ENCODE measurements at regions not wholly inside any gene's neighbourhood (a gene's known extent, or its start where the extent isn't known, plus 50 kb on each side); places are given as distances from the start of the nearest gene placed in this dataset.
"Not testable (repeated sequence)": the region's sequence is repeated elsewhere in the genome, so short reads cannot be mapped to it uniquely, and the experiment has no call there.

DNA sequence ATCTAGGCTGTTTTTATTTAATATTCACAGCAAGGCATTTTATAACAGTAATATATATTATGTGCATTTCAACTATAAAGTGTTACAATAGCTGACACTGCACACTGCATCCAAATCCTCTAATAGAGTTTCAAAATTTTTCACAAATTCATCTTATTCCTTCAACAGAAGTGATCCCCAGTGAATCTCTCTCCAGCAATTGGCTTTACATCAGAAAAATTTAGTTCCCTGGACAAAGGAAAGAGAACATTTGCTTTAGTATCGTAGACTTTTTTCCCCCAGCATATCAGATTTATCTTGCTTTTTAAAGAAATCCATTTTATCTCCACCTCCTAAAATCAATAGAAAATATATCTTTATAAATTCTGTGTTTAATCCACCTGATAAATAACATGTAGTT lies 868.6 kb downstream of the TBL1XR1 start:
- CTCF ChIA-PET, result no interaction called here
- no peak overlapping the region for H3K4me3 ChIP-seq (ENCODE audit: low read depth, low read length, poor library complexity, severe bottlenecking)

DNA sequence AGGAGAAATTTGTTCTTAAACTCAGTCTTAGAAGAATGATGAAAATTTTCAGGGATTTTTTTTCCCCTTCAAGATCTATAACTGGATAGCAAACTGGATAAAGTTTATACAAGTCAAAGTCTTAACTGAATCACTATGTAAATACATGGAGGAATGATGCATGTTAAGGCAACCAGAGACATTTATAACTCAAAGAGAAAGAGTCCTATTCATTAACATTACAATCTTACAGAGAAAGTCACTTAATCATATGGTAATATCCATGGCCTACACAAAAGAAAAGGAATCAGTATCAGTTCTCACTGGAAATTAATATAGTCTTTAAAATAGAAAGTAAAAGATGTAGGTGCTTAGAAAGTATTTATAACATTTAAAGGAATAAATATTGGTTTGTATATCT lies 869.1 kb downstream of the TBL1XR1 start:
- no peak for DNase-seq (ENCODE audit: low spot score)
- BruUV-seq (replicated peaks), result no TSS peak
- Histone ChIP-seq H3K27ac (ENCODE audit: low read depth, low read length, poor library complexity, severe bottlenecking) (no peak overlapping the region), H3K4me3 (ENCODE audit: low read depth, low read length, poor library complexity, severe bottlenecking) (no peak overlapping the region), H3K4me1 (ENCODE audit: insufficient read depth, low read length, poor library complexity, severe bottlenecking) (no peaks in the 10 kb centered on the region), H3K27me3 (replicated peaks; ENCODE audit: insufficient read depth, low read depth, low read length, poor library complexity) (no peaks in the 10 kb centered on the region), H3K9me3 (ENCODE audit: low read depth, low read length, poor library complexity, severe bottlenecking) (no peaks in the 10 kb centered on the region), H3K36me3 (ENCODE audit: insufficient read depth, low read length, poor library complexity, severe bottlenecking) (no peaks in the 10 kb centered on the region)
- TF ChIP-seq EZH2 (IDR thresholded peaks at IDR 0.05; ENCODE audit: borderline replicate concordance, low read depth, low read length, poor library complexity, severe bottlenecking), result no peak
- TF ChIP-seq, protein P1, sequence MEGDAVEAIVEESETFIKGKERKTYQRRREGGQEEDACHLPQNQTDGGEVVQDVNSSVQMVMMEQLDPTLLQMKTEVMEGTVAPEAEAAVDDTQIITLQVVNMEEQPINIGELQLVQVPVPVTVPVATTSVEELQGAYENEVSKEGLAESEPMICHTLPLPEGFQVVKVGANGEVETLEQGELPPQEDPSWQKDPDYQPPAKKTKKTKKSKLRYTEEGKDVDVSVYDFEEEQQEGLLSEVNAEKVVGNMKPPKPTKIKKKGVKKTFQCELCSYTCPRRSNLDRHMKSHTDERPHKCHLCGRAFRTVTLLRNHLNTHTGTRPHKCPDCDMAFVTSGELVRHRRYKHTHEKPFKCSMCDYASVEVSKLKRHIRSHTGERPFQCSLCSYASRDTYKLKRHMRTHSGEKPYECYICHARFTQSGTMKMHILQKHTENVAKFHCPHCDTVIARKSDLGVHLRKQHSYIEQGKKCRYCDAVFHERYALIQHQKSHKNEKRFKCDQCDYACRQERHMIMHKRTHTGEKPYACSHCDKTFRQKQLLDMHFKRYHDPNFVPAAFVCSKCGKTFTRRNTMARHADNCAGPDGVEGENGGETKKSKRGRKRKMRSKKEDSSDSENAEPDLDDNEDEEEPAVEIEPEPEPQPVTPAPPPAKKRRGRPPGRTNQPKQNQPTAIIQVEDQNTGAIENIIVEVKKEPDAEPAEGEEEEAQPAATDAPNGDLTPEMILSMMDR (conservative IDR thresholded peaks at IDR 0.05; ENCODE audit: low read depth, low read length), result no peak
- intact Hi-C loops (cut with micrococcal nuclease; ENCODE audit: unreplicated experiment), result no loop called here
- ChIA-PET POLR2A (ENCODE audit: low non-redundant PET) (no interaction called here), CTCF (no interaction called here)

More for the DNA sequence above, 868.6 kb downstream of the TBL1XR1 start:
- TF ChIP-seq EZH2 (IDR thresholded peaks at IDR 0.05; ENCODE audit: borderline replicate concordance, low read depth, low read length, poor library complexity, severe bottlenecking), result no peak
- TF ChIP-seq, protein P1 (conservative IDR thresholded peaks at IDR 0.05; ENCODE audit: low read depth, low read length), result no peak
- no peak for DNase-seq (ENCODE audit: low spot score)
- no peaks in the 10 kb centered on the region for H3K27me3 ChIP-seq (replicated peaks; ENCODE audit: insufficient read depth, low read depth, low read length, poor library complexity)
- intact Hi-C loops (cut with micrococcal nuclease; ENCODE audit: unreplicated experiment), result no loop called here
- no TSS peak for BruUV-seq (replicated peaks)
- H3K36me3 ChIP-seq (ENCODE audit: insufficient read depth, low read length, poor library complexity, severe bottlenecking), result no peaks in the 10 kb centered on the region
- POLR2A ChIA-PET (ENCODE audit: low non-redundant PET), result no interaction called here
- H3K9me3 ChIP-seq (ENCODE audit: low read depth, low read length, poor library complexity, severe bottlenecking), result no peaks in the 10 kb centered on the region
- H3K4me1 ChIP-seq (ENCODE audit: insufficient read depth, low read length, poor library complexity, severe bottlenecking), result no peaks in the 10 kb centered on the region
- H3K27ac ChIP-seq (ENCODE audit: low read depth, low read length, poor library complexity, severe bottlenecking), result no peak overlapping the region

DNA sequence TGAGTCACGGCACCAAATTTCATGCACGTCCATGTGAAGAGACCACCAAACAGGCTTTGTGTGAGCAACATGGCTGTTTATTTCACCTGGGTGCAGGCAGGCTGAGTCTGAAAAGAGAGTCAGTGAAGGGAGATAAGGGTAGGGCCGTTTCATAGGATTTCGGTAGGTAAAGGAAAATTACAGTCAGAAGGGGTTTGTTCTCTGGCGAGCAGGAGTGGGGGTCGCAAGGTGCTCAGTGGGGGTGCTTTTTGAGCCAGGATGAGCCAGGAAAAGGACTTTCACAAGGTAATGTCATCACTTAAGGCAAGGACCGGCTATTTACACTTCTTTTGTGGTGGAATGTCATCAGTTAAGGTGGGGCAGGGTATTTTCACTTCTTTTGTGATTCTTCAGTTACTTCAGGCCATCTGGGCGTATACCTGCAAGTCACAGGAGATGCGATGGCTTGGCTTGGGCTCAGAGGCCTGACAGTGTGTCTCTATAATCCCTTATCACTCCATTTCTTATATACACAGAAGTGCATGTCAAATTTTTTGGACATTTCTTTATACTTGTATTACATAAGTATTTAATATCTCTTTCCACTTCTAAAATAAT lies 870.3 kb downstream of the TBL1XR1 start:
- H3K27me3 ChIP-seq (replicated peaks; ENCODE audit: insufficient read depth, low read depth, low read length, poor library complexity); CTCF ChIA-PET; POLR2A ChIA-PET (ENCODE audit: low non-redundant PET); H3K9me3 ChIP-seq (ENCODE audit: low read depth, low read length, poor library complexity, severe bottlenecking); H3K36me3 ChIP-seq (ENCODE audit: insufficient read depth, low read length, poor library complexity, severe bottlenecking); DNase-seq (ENCODE audit: low spot score); BruUV-seq (replicated peaks); H3K4me3 ChIP-seq (ENCODE audit: low read depth, low read length, poor library complexity, severe bottlenecking); intact Hi-C loops (cut with micrococcal nuclease; ENCODE audit: unreplicated experiment); H3K27ac ChIP-seq (ENCODE audit: low read depth, low read length, poor library complexity, severe bottlenecking); H3K4me1 ChIP-seq (ENCODE audit: insufficient read depth, low read length, poor library complexity, severe bottlenecking): not testable (repeated sequence)

DNA sequence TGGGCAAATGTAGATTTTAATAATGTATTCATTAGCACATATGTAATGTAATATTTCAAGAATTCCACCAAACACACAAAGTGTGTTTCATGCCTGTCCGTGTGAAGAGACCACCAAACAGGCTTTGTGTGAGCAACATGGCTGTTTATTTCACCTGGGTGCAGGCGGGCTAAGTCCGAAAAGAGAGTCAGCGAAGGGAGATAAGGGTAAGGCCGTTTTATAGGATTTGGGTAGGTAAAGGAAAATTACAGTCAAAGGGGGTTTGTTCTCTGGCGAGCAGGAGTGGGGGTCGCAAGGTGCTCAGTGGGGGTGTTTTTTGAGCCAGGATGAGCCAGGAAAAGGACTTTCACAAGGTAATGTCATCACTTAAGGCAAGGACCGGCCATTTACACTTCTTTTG lies 875.8 kb downstream of the TBL1XR1 start:
- H3K36me3 ChIP-seq (ENCODE audit: insufficient read depth, low read length, poor library complexity, severe bottlenecking); H3K4me3 ChIP-seq (ENCODE audit: low read depth, low read length, poor library complexity, severe bottlenecking); H3K27ac ChIP-seq (ENCODE audit: low read depth, low read length, poor library complexity, severe bottlenecking); DNase-seq (ENCODE audit: low spot score); H3K4me1 ChIP-seq (ENCODE audit: insufficient read depth, low read length, poor library complexity, severe bottlenecking); H3K9me3 ChIP-seq (ENCODE audit: low read depth, low read length, poor library complexity, severe bottlenecking); BruUV-seq (replicated peaks); POLR2A ChIA-PET (ENCODE audit: low non-redundant PET); H3K27me3 ChIP-seq (replicated peaks; ENCODE audit: insufficient read depth, low read depth, low read length, poor library complexity); intact Hi-C loops (cut with micrococcal nuclease; ENCODE audit: unreplicated experiment); CTCF ChIA-PET: not testable (repeated sequence)
